A549 (cell line): ENCODE measurements at regions not wholly inside any gene's neighbourhood (a gene's known extent, or its start where the extent isn't known, plus 50 kb on each side); places are given as distances from the start of the nearest gene placed in this dataset.

Source experiments
- ATAC-seq, 2 experiments: fragments of 200-7000 bp in 1 of 2; fragments of >200 bp in 1 of 2; cut with Nextera tagmentation in 1 of 2; cut with Tn5 transposase in 1 of 2; 3 replicates each; pipeline versions ENCODE4 v1.8.0 to v1.9.1; 2018 to 2020; ENCODE audit warnings: mild to moderate bottlenecking in 1 of 2, moderate library complexity in 1 of 2
- CTCF ChIA-PET: fragments of 300-600 bp; sonication (Branson Sonifier 250); formaldehyde crosslinking; extraction: SDS; loops from one replicate; lab custom pipeline; 2021; ENCODE audit warnings: antibody characterized with exemption, inconsistent platforms; lab: Yijun Ruan, JAX
- POLR2A ChIA-PET: fragments of 350-600 bp; formaldehyde crosslinking; extraction: SDS; loops from one replicate; lab custom pipeline; 2021; ENCODE audit warnings: antibody characterized with exemption, inconsistent platforms; lab: Yijun Ruan, JAX
- DNase-seq, 2 experiments: peaks; one replicate each; pipeline versions ENCODE4 v3.0.0 to v3.0.0-alpha.2; 2011 to 2016; ENCODE audit warnings: low read depth in 1 of 2, low spot score in 1 of 2
- FAIRE-seq: peaks from 2 replicates; lab custom pipeline; 2011; peaks lifted over from hg19 to GRCh38; lab: Jason Lieb, UNC
- H3K27ac ChIP-seq, 2 experiments: fragments of >200 bp; sonication (Bioruptor Twin); formaldehyde crosslinking; 3 replicates each; pipeline ENCODE4 v1.5.1; 2016 to 2017
- H3K4me1 ChIP-seq: fragments of >200 bp; sonication (Bioruptor Twin); formaldehyde crosslinking; 3 replicates; pipeline ENCODE4 v1.6.1; 2016
- H3K4me2 ChIP-seq: fragments of >200 bp; sonication (Bioruptor Twin); formaldehyde crosslinking; 3 replicates; pipeline ENCODE4 v1.6.1; 2016
- H3K4me3 ChIP-seq: fragments of >200 bp; sonication (Bioruptor Twin); formaldehyde crosslinking; 3 replicates; pipeline ENCODE4 v1.5.1; 2016
- H3K9me3 ChIP-seq: fragments of >200 bp; sonication (Bioruptor Twin); formaldehyde crosslinking; 3 replicates; pipeline ENCODE4 v1.6.1; 2016
- BCL3 ChIP-seq: fragments of >200 bp; sonication (Bioruptor Twin); formaldehyde crosslinking; IDR thresholded peaks from 3 replicates; pipeline ENCODE4 v1.6.1; 2016
- CEBPB ChIP-seq, 2 experiments: fragments of >200 bp in 1 of 2; sonication (Bioruptor Twin) in 1 of 2; formaldehyde crosslinking in 1 of 2; IDR thresholded peaks; 2 replicates each; pipeline ENCODE4 v1.6.1; 2012 to 2016
- CHD2 ChIP-seq: fragments of 150-350 bp; IDR thresholded peaks from 2 replicates; pipeline ENCODE4 v1.6.1; 2014; ENCODE audit warnings: low read length; ENCODE audit not compliant: partially characterized antibody
- CHD4 ChIP-seq: fragments of 200-600 bp; sonication (generic); IDR thresholded peaks from 2 replicates; pipeline ENCODE4 v1.6.1; 2016; ENCODE audit warnings: antibody characterized with exemption, mild to moderate bottlenecking, borderline replicate concordance
- CTCF ChIP-seq: fragments of >200 bp; sonication (Bioruptor Twin); formaldehyde crosslinking; IDR thresholded peaks from 3 replicates; pipeline ENCODE4 v1.5.1; 2016
- E2F6 ChIP-seq: IDR thresholded peaks from 2 replicates; pipeline ENCODE4 v1.6.1; 2012; ENCODE audit warnings: low read depth, borderline replicate concordance
- ELK1 ChIP-seq: fragments of 150-350 bp; IDR thresholded peaks from 2 replicates; pipeline ENCODE4 v1.6.1; 2014; ENCODE audit warnings: low read depth, mild to moderate bottlenecking, low read length
- EP300 ChIP-seq, 2 experiments: fragments of >200 bp; sonication (Bioruptor Twin); formaldehyde crosslinking; IDR thresholded peaks; 2 replicates in 1 of 2; 3 replicates in 1 of 2; pipeline ENCODE4 v1.6.1; 2016 to 2017
- FOXS1 ChIP-seq: fragments of 250-450 bp; sonication (Bioruptor Pico); IDR thresholded peaks from 2 replicates; pipeline ENCODE4 v1.5.0; 2020; ENCODE audit warnings: mild to moderate bottlenecking, moderate library complexity
- GATA3 ChIP-seq: IDR thresholded peaks from 2 replicates; pipeline ENCODE4 v1.6.1; 2012; ENCODE audit warnings: borderline replicate concordance
- HMGXB4 ChIP-seq: fragments of 250-450 bp; sonication (Bioruptor Pico); IDR thresholded peaks from 2 replicates; pipeline ENCODE4 v1.5.0; 2021; ENCODE audit warnings: mild to moderate bottlenecking, moderate library complexity, borderline replicate concordance
- JUNB ChIP-seq: fragments of >200 bp; sonication (Bioruptor Twin); formaldehyde crosslinking; IDR thresholded peaks from 2 replicates; pipeline ENCODE4 v1.6.1; 2016
- KDM1A ChIP-seq: fragments of 200-600 bp; sonication (generic); IDR thresholded peaks from 2 replicates; pipeline ENCODE4 v1.6.1; 2016; ENCODE audit warnings: low read depth, mild to moderate bottlenecking
- MAFK ChIP-seq: fragments of 450-650 bp; IDR thresholded peaks from 2 replicates; pipeline ENCODE4 v1.6.1; 2014; ENCODE audit not compliant: partially characterized antibody
- MAX ChIP-seq: IDR thresholded peaks from 2 replicates; pipeline ENCODE4 v1.6.1; 2012
- MYC ChIP-seq: IDR thresholded peaks from 2 replicates; pipeline ENCODE4 v1.6.1; 2012; ENCODE audit warnings: mild to moderate bottlenecking, inconsistent platforms, low read length, improper control_type of control experiment, borderline replicate concordance
- NR3C1 ChIP-seq: fragments of >200 bp; sonication (Bioruptor Twin); formaldehyde crosslinking; IDR thresholded peaks from 3 replicates; pipeline ENCODE4 v1.6.1; 2017
- PBX3 ChIP-seq: IDR thresholded peaks from 2 replicates; pipeline ENCODE4 v1.6.1; 2012
- POLR2A ChIP-seq: IDR thresholded peaks from 2 replicates; pipeline ENCODE4 v1.6.1; 2012; ENCODE audit warnings: mild to moderate bottlenecking, low read length
- SMC3 ChIP-seq: fragments of >200 bp; sonication (Bioruptor Twin); formaldehyde crosslinking; IDR thresholded peaks from 3 replicates; pipeline ENCODE4 v1.6.1; 2018; ENCODE audit warnings: inconsistent platforms
- TFCP2L1 ChIP-seq: fragments of 250-450 bp; sonication (Bioruptor Pico); IDR thresholded peaks from 2 replicates; pipeline ENCODE4 v1.5.0; 2021; ENCODE audit warnings: mild to moderate bottlenecking
- TP53 ChIP-seq: fragments of 250-450 bp; sonication (Bioruptor Pico); IDR thresholded peaks from 2 replicates; pipeline ENCODE4 v1.5.0; 2021; ENCODE audit warnings: mild to moderate bottlenecking, moderate library complexity
- ZFP36 ChIP-seq: fragments of 450-650 bp; IDR thresholded peaks from 2 replicates; pipeline ENCODE4 v1.6.1; 2014; ENCODE audit warnings: borderline replicate concordance; ENCODE audit not compliant: partially characterized antibody
- ZSCAN20 ChIP-seq: fragments of 250-450 bp; sonication (Bioruptor Pico); IDR thresholded peaks from 2 replicates; pipeline ENCODE4 v1.8.0; 2022; ENCODE audit warnings: mild to moderate bottlenecking, moderate library complexity
- WGBS: methylation state at CpG from one replicate; pipeline ENCODE4 v1.1.6; 2017; ENCODE audit errors: missing lambda C conversion rate; 5-methylcytosine and 5-hydroxymethylcytosine counted together

GRCh38 chr16:85166699-85167588 lies 54.7 kb upstream of the CIBAR2 start:
- FAIRE-seq (no peak), ATAC-seq (peak in 1 of 2 experiments; percentile 8; a peak in 2 of 6 replicates), DNase-seq (no peak)
- Histone ChIP-seq H3K9me3 (no peaks in the 10 kb centered on the region), H3K27ac (no peak overlapping the region; a peak in 1 of 6 replicates), H3K4me3 (no peak overlapping the region), H3K4me1 (peaks cover 26% of the 10 kb centered on the region), H3K4me2 (peak overlapping the region; percentile 99)
- 89% methylated on average over 22 of the region's 22 CpGs for WGBS
- ChIA-PET POLR2A (no interaction called here), CTCF (interaction anchor here (2.7 to 3.6 kb wide), 2 partner anchors 52 to 86 kb away, joined by 9 to 11 read pairs; no protein-coding TSS in a partner anchor)
- no peak for TF ChIP-seq ZSCAN20
- no peak for TF ChIP-seq TFCP2L1 (CRISPR knock-in tag)
- TF ChIP-seq CTCF, result no peak
- TF ChIP-seq CHD4, result no peak

GRCh38 chr16:85167589-85168537 lies 55.6 kb upstream of the CIBAR2 start:
- POLR2A ChIA-PET, result no interaction called here
- H3K4me1 ChIP-seq, result peaks cover 35% of the 10 kb centered on the region

GRCh38 chr16:85168732-85169256 lies 56.5 kb upstream of the CIBAR2 start:
- peak overlapping the region; percentile 73 for H3K4me3 ChIP-seq
- TF ChIP-seq BCL3, result no peak
- no peak for TF ChIP-seq MYC
- TF ChIP-seq POLR2A, result no peak
- TF ChIP-seq E2F6, result no peak
- TF ChIP-seq TFCP2L1 (CRISPR knock-in tag), result no peak
- no peak for TF ChIP-seq TP53 (CRISPR knock-in tag)
- TF ChIP-seq NR3C1, result no peak
- no peak for TF ChIP-seq CEBPB (IDR thresholded peaks at IDR 0.05)
- no peak; the same call in 1 of the 2 replicates for TF ChIP-seq MAX
- TF ChIP-seq ZSCAN20, result no peak
- no peak for TF ChIP-seq SMC3
- TF ChIP-seq CHD2, result no peak
- no peak for TF ChIP-seq ELK1
- TF ChIP-seq PBX3, result no peak
- TF ChIP-seq HMGXB4 (CRISPR knock-in tag), result no peak
- TF ChIP-seq FOXS1 (CRISPR knock-in tag), result no peak

More at GRCh38 chr16:85167589-85168537, 55.6 kb upstream of the CIBAR2 start:
- Histone ChIP-seq H3K9me3 (no peaks in the 10 kb centered on the region), H3K4me3 (no peak overlapping the region), H3K4me2 (peak overlapping the region; percentile 99), H3K27ac (no peak overlapping the region)
- DNase-seq (peak in 1 of 2 experiments; percentile 46), FAIRE-seq (no peak), ATAC-seq (peak in 1 of 2 experiments; percentile 24; a peak in 3 of 6 replicates)
- CTCF ChIA-PET, result interaction anchor here (2.7 kb wide), 1 partner anchor 53 kb away, joined by 11 read pairs; no protein-coding TSS in a partner anchor
- TF ChIP-seq GATA3 (no peak), ZFP36 (peak; percentile 52), EP300 (IDR thresholded peaks at IDR 0.05) (no peak), JUNB (no peak), MAFK (peak; percentile 99), KDM1A (0 out of 2 replicates have a peak, but pooled peaks have one; percentile 24)
- 76% methylated on average over 22 of the region's 22 CpGs for WGBS

More at GRCh38 chr16:85168732-85169256, 56.5 kb upstream of the CIBAR2 start:
- no peak for FAIRE-seq
- CTCF ChIA-PET, result interaction anchor here (2.7 kb wide), 1 partner anchor 54 kb away, joined by 11 read pairs; no protein-coding TSS in a partner anchor
- WGBS, result 14% methylated on average over 5 of the region's 54 CpGs
- DNase-seq, result peak in 1 of 2 experiments; percentile 60
- Histone ChIP-seq H3K9me3 (no peaks in the 10 kb centered on the region), H3K4me2 (peak overlapping the region; percentile 99), H3K4me1 (peaks cover 44% of the 10 kb centered on the region), H3K27ac (peak overlapping the region; percentile 34 to 92; a peak in 5 of 6 replicates)
- POLR2A ChIA-PET, result no interaction called here
- ATAC-seq, result 0 out of 6 replicates have a peak, but pooled peaks have one; percentile 5 to 7
